Neural progenitor cell (in vitro differentiated cells): ENCODE measurements at regions not wholly inside any gene's neighbourhood (a gene's known extent, or its start where the extent isn't known, plus 50 kb on each side); places are given as distances from the start of the nearest gene placed in this dataset.
A peak's percentile ranks its signal among the peaks of the same experiment; 100 is the strongest.
"Not testable (repeated sequence)": the region's sequence is repeated elsewhere in the genome, so short reads cannot be mapped to it uniquely, and the experiment has no call there.

Experiments
- DNase-seq: peaks from one replicate; pipeline ENCODE4 v3.0.0-alpha.2; 2016; ENCODE audit warnings: low spot score
- H2AFZ ChIP-seq: fragments of 200-600 bp; sonication (generic); replicated peaks from 2 replicates; pipeline ENCODE4 v1.6.1; 2016; ENCODE audit warnings: antibody characterized with exemption
- H3F3A ChIP-seq: fragments of 200-600 bp; sonication (generic); 2 replicates; pipeline ENCODE4 v1.6.1; 2016; ENCODE audit warnings: antibody characterized with exemption, low read depth
- H3K27ac ChIP-seq: fragments of 200-600 bp; sonication (generic); 2 replicates; pipeline ENCODE4 v1.5.1; 2016; ENCODE audit warnings: mild to moderate bottlenecking
- H3K27me3 ChIP-seq: fragments of 200-600 bp; sonication (generic); 2 replicates; pipeline ENCODE4 v1.6.1; 2016; ENCODE audit warnings: mild to moderate bottlenecking, moderate library complexity
- H3K36me3 ChIP-seq: fragments of 200-600 bp; sonication (generic); 2 replicates; pipeline ENCODE4 v1.5.1; 2016
- H3K4me1 ChIP-seq: fragments of 200-600 bp; sonication (generic); 2 replicates; pipeline ENCODE4 v1.6.1; 2016; ENCODE audit warnings: mixed run types
- H3K4me2 ChIP-seq: fragments of 200-600 bp; sonication (generic); 2 replicates; pipeline ENCODE4 v1.6.1; 2016
- H3K4me3 ChIP-seq: fragments of 200-600 bp; sonication (generic); 2 replicates; pipeline ENCODE4 v1.5.1; 2016
- H3K79me2 ChIP-seq: fragments of 200-600 bp; sonication (generic); 2 replicates; pipeline ENCODE4 v1.6.1; 2016; ENCODE audit warnings: low read depth
- H3K9ac ChIP-seq: fragments of 200-600 bp; sonication (generic); 2 replicates; pipeline ENCODE4 v1.6.1; 2016
- H3K9me3 ChIP-seq: fragments of 200-600 bp; sonication (generic); 2 replicates; pipeline ENCODE4 v1.5.1; 2016; ENCODE audit warnings: low read depth
- H4K20me1 ChIP-seq: fragments of 200-600 bp; sonication (generic); 2 replicates; pipeline ENCODE4 v1.6.1; 2016; ENCODE audit warnings: low read depth
- H3K27ac Mint-ChIP-seq: 3 replicates; pipeline ENCODE4 v1.8.0; 2021; ENCODE audit warnings: mixed read lengths
- H3K27me3 Mint-ChIP-seq: 2 replicates; pipeline ENCODE4 v1.8.0; 2022; ENCODE audit warnings: low read depth, mild to moderate bottlenecking, inconsistent platforms, moderate library complexity, mixed read lengths; ENCODE audit not compliant: insufficient read depth
- H3K36me3 Mint-ChIP-seq: 3 replicates; pipeline ENCODE4 v1.8.0; 2021; ENCODE audit warnings: mixed read lengths
- H3K4me1 Mint-ChIP-seq: 3 replicates; pipeline ENCODE4 v1.8.0; 2021; ENCODE audit warnings: mixed read lengths
- H3K4me3 Mint-ChIP-seq: 3 replicates; pipeline ENCODE4 v1.8.0; 2021; ENCODE audit warnings: mild to moderate bottlenecking, moderate library complexity, mixed read lengths
- H3K9me3 Mint-ChIP-seq: 3 replicates; pipeline ENCODE4 v1.8.0; 2020; ENCODE audit warnings: mixed read lengths
- EZH2 ChIP-seq: fragments of 200-600 bp; sonication (generic); IDR thresholded peaks from 2 replicates; pipeline ENCODE4 v1.6.1; 2017; ENCODE audit warnings: antibody characterized with exemption, mild to moderate bottlenecking, moderate library complexity
- EZH2phosphoT487 ChIP-seq: fragments of 200-600 bp; sonication (generic); IDR thresholded peaks from 2 replicates; pipeline ENCODE4 v1.6.1; 2017; ENCODE audit warnings: antibody characterized with exemption
- TF ChIP-seq, protein P1 (sequence below): fragments of 200-600 bp; sonication (generic); IDR thresholded peaks from 2 replicates; pipeline ENCODE4 v1.5.1; 2017; ENCODE audit warnings: antibody characterized with exemption, mild to moderate bottlenecking

DNA sequence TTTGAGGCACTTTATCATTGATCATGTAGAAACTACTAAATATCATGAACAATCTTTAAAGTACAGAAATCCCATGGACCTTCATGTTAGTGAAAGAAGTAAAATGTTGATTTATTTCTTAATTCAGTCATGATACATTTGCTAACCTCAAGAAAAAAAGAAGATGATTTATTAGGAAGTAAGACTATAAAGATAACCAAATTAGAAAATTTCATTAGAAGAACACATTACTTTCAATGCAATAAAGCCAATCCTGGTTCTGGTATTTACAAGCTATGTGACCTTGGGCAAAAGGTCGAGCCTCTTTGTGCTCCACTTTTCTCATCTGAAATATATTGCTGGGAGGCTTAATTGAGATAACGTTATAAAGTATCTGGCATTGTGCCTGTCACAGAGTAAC is 365.0 kb downstream of the KIF20B start:
- Histone ChIP-seq H3K4me3 (no peak overlapping the region), H3K9me3 (no peaks in the 10 kb centered on the region), H3K27ac (no peak overlapping the region), H3K79me2 (no peaks in the 10 kb centered on the region), H3K27me3 (no peaks in the 10 kb centered on the region), H3K4me1 (no peaks in the 10 kb centered on the region), H3K4me2 (no peak overlapping the region), H3K36me3 (no peaks in the 10 kb centered on the region), H3F3A (no peaks in the 10 kb centered on the region), H2AFZ (no peak overlapping the region), H3K9ac (no peak overlapping the region), H4K20me1 (no peaks in the 10 kb centered on the region)
- DNase-seq = no peak
- Mint-ChIP-seq H3K4me3 (no peak overlapping the region), H3K27ac (no peak overlapping the region), H3K36me3 (no peaks in the 10 kb centered on the region), H3K4me1 (peaks cover 4% of the 10 kb centered on the region), H3K9me3 (no peaks in the 10 kb centered on the region), H3K27me3 (peaks cover 2% of the 10 kb centered on the region)
- TF ChIP-seq, protein P1, sequence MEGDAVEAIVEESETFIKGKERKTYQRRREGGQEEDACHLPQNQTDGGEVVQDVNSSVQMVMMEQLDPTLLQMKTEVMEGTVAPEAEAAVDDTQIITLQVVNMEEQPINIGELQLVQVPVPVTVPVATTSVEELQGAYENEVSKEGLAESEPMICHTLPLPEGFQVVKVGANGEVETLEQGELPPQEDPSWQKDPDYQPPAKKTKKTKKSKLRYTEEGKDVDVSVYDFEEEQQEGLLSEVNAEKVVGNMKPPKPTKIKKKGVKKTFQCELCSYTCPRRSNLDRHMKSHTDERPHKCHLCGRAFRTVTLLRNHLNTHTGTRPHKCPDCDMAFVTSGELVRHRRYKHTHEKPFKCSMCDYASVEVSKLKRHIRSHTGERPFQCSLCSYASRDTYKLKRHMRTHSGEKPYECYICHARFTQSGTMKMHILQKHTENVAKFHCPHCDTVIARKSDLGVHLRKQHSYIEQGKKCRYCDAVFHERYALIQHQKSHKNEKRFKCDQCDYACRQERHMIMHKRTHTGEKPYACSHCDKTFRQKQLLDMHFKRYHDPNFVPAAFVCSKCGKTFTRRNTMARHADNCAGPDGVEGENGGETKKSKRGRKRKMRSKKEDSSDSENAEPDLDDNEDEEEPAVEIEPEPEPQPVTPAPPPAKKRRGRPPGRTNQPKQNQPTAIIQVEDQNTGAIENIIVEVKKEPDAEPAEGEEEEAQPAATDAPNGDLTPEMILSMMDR = no peak
- no peak for TF ChIP-seq EZH2phosphoT487
- no peak for TF ChIP-seq EZH2

DNA sequence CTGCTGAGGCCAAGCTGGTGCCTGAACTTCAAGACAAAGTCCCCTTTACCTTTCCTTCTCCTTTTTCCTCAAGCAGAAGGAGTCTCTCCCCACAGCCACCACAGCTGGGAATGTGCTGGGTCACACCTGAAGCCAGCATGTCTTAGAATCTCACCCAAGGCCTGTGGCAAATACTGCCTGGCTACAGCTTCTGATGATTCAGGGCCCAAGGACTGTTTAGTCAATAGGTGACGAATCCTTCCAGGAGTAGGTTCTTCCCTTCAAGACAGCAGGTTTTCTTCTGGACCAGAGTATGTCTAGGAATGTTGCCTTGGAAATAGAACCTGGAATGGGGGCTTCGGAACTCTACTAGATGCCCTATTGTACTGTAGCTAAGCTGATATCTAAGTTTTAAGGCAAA is 374.6 kb downstream of the KIF20B start:
- Histone ChIP-seq H4K20me1 (no peaks in the 10 kb centered on the region), H3F3A (no peaks in the 10 kb centered on the region), H3K36me3 (no peaks in the 10 kb centered on the region), H3K4me3 (no peak overlapping the region), H3K79me2 (no peaks in the 10 kb centered on the region), H3K4me1 (peaks cover 2% of the 10 kb centered on the region), H3K9ac (no peak overlapping the region), H3K9me3 (no peaks in the 10 kb centered on the region), H3K27ac (no peak overlapping the region), H3K27me3 (no peaks in the 10 kb centered on the region), H2AFZ (no peak overlapping the region), H3K4me2 (no peak overlapping the region)
- peaks cover 8% of the 10 kb centered on the region for H3K4me1 Mint-ChIP-seq
- TF ChIP-seq EZH2phosphoT487 = no peak
- TF ChIP-seq, protein P1 = no peak
- no peak for TF ChIP-seq EZH2
- H3K27ac Mint-ChIP-seq = peak overlapping the region; percentile 34
- H3K36me3 Mint-ChIP-seq = no peaks in the 10 kb centered on the region
- no peaks in the 10 kb centered on the region for H3K27me3 Mint-ChIP-seq
- no peaks in the 10 kb centered on the region for H3K9me3 Mint-ChIP-seq
- no peak overlapping the region for H3K4me3 Mint-ChIP-seq
- DNase-seq = no peak

DNA sequence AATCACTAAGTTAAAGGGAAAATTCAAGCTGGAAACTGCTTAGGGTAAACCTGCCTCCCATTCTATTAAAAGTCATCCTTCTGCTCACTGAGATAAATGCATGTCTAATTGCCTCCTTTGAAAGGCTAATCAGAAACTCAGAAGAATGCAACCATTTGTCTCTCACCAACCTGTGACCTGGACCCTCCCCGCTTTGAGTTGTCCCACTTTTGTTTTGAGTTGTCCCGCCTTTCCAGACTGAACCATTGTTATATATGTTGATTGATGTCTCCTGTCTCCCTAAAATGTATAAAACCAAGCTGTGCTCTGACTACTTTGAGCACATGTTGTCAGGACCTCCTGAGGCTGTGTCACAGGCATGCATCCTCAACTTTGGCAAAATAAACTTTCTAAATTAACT is 378.4 kb downstream of the KIF20B start:
- H3K4me2 ChIP-seq = no peak overlapping the region
- no peaks in the 10 kb centered on the region for H3F3A ChIP-seq
- Mint-ChIP-seq H3K27me3 (peaks cover 2% of the 10 kb centered on the region), H3K4me1 (peaks cover 8% of the 10 kb centered on the region), H3K27ac (no peak overlapping the region), H3K9me3 (peaks cover 2% of the 10 kb centered on the region), H3K36me3 (no peaks in the 10 kb centered on the region), H3K4me3 (no peak overlapping the region)
- H3K9me3 ChIP-seq = no peaks in the 10 kb centered on the region
- H3K36me3 ChIP-seq = no peaks in the 10 kb centered on the region
- no peak for TF ChIP-seq EZH2
- TF ChIP-seq, protein P1 = no peak
- TF ChIP-seq EZH2phosphoT487 = no peak
- H3K79me2 ChIP-seq = no peaks in the 10 kb centered on the region
- no peak overlapping the region for H3K4me3 ChIP-seq
- H3K27me3 ChIP-seq = no peaks in the 10 kb centered on the region
- H3K27ac ChIP-seq = no peak overlapping the region
- H3K4me1 ChIP-seq = peaks cover 2% of the 10 kb centered on the region
- H2AFZ ChIP-seq = no peak overlapping the region
- H3K9ac ChIP-seq = no peak overlapping the region
- H4K20me1 ChIP-seq = no peaks in the 10 kb centered on the region
- no peak for DNase-seq

DNA sequence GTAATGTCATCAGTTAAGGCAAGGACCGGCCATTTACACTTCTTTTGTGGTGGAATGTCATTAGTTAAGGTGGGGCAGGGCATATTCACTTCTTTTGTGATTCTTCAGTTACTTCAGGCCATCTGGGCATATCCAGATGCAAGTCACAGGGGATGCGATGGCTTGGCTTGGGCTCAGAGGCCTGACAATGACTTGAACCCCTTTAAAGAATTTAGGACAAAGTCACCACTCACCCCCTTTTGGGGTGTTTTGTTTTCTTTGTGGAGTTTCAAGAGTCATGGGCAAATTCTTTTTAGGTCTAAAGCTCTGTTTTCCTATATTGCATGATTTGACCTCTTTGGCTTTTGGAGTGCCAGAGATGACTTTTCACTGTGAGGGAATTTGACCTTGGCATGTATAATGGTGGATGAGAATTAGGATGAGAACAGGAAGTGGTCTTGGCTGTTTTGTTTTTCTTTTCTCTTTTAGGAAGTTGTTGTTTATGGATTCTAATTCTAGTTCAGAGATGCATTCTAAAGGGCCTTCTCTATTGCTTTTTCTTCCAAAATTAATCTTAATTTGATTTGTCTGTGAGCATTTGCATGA is 385.3 kb downstream of the KIF20B start:
- H3K4me1 ChIP-seq, H3K27ac ChIP-seq, H3K36me3 Mint-ChIP-seq, H3K79me2 ChIP-seq, H2AFZ ChIP-seq, H3K27me3 ChIP-seq, H3F3A ChIP-seq, H3K27ac Mint-ChIP-seq, H3K9ac ChIP-seq, H4K20me1 ChIP-seq, H3K9me3 Mint-ChIP-seq, H3K4me2 ChIP-seq, H3K4me1 Mint-ChIP-seq, H3K9me3 ChIP-seq, H3K4me3 Mint-ChIP-seq, DNase-seq, H3K27me3 Mint-ChIP-seq, H3K4me3 ChIP-seq, H3K36me3 ChIP-seq: not testable (repeated sequence)
